K562 (cell line): ENCODE measurements at regions not wholly inside any gene's neighbourhood (a gene's known extent, or its start where the extent isn't known, plus 50 kb on each side); places are given as distances from the start of the nearest gene placed in this dataset.

Experiments
- ARHGAP35 ChIP-seq: fragments of 450-650 bp; IDR thresholded peaks from 2 replicates; pipeline ENCODE4 v1.6.1; 2018; ENCODE audit not compliant: partially characterized antibody
- POLR2G ChIP-seq: fragments of 200-400 bp; formaldehyde crosslinking; IDR thresholded peaks from 2 replicates; pipeline ENCODE4 v1.6.1; 2017; ENCODE audit warnings: low read depth, mild to moderate bottlenecking, antibody characterized with exemption, low read length, moderate library complexity
- ZBTB17 ChIP-seq: fragments of 450-650 bp; formaldehyde crosslinking; IDR thresholded peaks from 2 replicates; pipeline ENCODE4 v1.4.0; 2020; ENCODE audit warnings: mild to moderate bottlenecking
- ZC3H8 ChIP-seq: fragments of 450-650 bp; IDR thresholded peaks from 2 replicates; pipeline ENCODE4 v1.6.1; 2017
- ZFX ChIP-seq: sonication (generic); formaldehyde crosslinking; IDR thresholded peaks from 2 replicates; pipeline ENCODE4 v1.8.0; 2022; ENCODE audit warnings: mild to moderate bottlenecking, missing genetic modification reagents, moderate library complexity
- ZNF140 ChIP-seq: fragments of 250-450 bp; sonication (Bioruptor Pico); IDR thresholded peaks from 2 replicates; pipeline ENCODE4 v1.8.0; 2021; ENCODE audit warnings: moderate library complexity, mild to moderate bottlenecking, inconsistent platforms
- TF ChIP-seq, protein P1 (sequence below): sonication (generic); formaldehyde crosslinking; IDR thresholded peaks from 2 replicates; pipeline ENCODE4 v1.8.0; 2022; ENCODE audit warnings: missing genetic modification reagents, mild to moderate bottlenecking, borderline replicate concordance
- TF ChIP-seq, protein P2 (sequence below): fragments of 450-650 bp; formaldehyde crosslinking; conservative IDR thresholded peaks from 2 replicates; pipeline ENCODE4 v1.4.0; 2022; ENCODE audit warnings: mild to moderate bottlenecking, missing genetic modification characterization
- TF ChIP-seq, protein P3 (sequence below): sonication (generic); formaldehyde crosslinking; IDR thresholded peaks from 2 replicates; pipeline ENCODE4 v1.8.0; 2023; ENCODE audit warnings: mild to moderate bottlenecking, missing genetic modification reagents

DNA sequence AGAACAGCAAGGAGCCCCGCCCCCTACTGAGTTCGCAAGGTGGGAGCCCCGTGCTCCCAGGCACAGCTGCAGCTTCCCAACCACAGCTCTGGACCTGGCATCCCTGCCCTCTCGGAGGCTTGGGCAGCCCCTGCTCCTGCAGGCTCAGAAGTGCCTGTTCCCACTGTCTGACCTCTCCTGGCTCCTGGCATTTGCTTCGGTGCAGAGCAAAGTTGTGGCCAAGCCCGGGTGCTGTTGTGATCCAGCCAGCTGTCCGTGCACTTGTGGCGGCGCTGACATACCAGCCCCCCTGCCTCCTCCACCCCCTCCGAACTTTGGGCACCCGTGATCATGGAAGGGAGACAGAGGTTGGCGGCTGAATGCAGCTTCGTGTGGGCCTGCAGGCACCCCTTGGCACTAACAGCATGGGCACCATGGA lies 1386.8 kb downstream of the PCDH9 start (continued):
- TF ChIP-seq, protein P1, sequence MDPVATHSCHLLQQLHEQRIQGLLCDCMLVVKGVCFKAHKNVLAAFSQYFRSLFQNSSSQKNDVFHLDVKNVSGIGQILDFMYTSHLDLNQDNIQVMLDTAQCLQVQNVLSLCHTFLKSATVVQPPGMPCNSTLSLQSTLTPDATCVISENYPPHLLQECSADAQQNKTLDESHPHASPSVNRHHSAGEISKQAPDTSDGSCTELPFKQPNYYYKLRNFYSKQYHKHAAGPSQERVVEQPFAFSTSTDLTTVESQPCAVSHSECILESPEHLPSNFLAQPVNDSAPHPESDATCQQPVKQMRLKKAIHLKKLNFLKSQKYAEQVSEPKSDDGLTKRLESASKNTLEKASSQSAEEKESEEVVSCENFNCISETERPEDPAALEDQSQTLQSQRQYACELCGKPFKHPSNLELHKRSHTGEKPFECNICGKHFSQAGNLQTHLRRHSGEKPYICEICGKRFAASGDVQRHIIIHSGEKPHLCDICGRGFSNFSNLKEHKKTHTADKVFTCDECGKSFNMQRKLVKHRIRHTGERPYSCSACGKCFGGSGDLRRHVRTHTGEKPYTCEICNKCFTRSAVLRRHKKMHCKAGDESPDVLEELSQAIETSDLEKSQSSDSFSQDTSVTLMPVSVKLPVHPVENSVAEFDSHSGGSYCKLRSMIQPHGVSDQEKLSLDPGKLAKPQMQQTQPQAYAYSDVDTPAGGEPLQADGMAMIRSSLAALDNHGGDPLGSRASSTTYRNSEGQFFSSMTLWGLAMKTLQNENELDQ = no peak
- TF ChIP-seq ZNF140 (CRISPR knock-in tag) = no peak
- TF ChIP-seq, protein P2, sequence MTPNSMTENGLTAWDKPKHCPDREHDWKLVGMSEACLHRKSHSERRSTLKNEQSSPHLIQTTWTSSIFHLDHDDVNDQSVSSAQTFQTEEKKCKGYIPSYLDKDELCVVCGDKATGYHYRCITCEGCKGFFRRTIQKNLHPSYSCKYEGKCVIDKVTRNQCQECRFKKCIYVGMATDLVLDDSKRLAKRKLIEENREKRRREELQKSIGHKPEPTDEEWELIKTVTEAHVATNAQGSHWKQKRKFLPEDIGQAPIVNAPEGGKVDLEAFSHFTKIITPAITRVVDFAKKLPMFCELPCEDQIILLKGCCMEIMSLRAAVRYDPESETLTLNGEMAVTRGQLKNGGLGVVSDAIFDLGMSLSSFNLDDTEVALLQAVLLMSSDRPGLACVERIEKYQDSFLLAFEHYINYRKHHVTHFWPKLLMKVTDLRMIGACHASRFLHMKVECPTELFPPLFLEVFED (CRISPR knock-in tag) = no peak
- no peak for TF ChIP-seq ZFX (CRISPR knock-in tag)
- TF ChIP-seq, protein P3, sequence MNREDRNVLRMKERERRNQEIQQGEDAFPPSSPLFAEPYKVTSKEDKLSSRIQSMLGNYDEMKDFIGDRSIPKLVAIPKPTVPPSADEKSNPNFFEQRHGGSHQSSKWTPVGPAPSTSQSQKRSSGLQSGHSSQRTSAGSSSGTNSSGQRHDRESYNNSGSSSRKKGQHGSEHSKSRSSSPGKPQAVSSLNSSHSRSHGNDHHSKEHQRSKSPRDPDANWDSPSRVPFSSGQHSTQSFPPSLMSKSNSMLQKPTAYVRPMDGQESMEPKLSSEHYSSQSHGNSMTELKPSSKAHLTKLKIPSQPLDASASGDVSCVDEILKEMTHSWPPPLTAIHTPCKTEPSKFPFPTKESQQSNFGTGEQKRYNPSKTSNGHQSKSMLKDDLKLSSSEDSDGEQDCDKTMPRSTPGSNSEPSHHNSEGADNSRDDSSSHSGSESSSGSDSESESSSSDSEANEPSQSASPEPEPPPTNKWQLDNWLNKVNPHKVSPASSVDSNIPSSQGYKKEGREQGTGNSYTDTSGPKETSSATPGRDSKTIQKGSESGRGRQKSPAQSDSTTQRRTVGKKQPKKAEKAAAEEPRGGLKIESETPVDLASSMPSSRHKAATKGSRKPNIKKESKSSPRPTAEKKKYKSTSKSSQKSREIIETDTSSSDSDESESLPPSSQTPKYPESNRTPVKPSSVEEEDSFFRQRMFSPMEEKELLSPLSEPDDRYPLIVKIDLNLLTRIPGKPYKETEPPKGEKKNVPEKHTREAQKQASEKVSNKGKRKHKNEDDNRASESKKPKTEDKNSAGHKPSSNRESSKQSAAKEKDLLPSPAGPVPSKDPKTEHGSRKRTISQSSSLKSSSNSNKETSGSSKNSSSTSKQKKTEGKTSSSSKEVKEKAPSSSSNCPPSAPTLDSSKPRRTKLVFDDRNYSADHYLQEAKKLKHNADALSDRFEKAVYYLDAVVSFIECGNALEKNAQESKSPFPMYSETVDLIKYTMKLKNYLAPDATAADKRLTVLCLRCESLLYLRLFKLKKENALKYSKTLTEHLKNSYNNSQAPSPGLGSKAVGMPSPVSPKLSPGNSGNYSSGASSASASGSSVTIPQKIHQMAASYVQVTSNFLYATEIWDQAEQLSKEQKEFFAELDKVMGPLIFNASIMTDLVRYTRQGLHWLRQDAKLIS (CRISPR knock-in tag) = no peak
- no peak for TF ChIP-seq ZC3H8
- TF ChIP-seq ZBTB17 (CRISPR knock-in tag) = no peak
- no peak for TF ChIP-seq POLR2G
- TF ChIP-seq ARHGAP35 = no peak
